ENCODE measurements at regions not wholly inside any gene's neighbourhood (a gene's known extent, or its start where the extent isn't known, plus 50 kb on each side); places are given as distances from the start of the nearest gene placed in this dataset.

DNA sequence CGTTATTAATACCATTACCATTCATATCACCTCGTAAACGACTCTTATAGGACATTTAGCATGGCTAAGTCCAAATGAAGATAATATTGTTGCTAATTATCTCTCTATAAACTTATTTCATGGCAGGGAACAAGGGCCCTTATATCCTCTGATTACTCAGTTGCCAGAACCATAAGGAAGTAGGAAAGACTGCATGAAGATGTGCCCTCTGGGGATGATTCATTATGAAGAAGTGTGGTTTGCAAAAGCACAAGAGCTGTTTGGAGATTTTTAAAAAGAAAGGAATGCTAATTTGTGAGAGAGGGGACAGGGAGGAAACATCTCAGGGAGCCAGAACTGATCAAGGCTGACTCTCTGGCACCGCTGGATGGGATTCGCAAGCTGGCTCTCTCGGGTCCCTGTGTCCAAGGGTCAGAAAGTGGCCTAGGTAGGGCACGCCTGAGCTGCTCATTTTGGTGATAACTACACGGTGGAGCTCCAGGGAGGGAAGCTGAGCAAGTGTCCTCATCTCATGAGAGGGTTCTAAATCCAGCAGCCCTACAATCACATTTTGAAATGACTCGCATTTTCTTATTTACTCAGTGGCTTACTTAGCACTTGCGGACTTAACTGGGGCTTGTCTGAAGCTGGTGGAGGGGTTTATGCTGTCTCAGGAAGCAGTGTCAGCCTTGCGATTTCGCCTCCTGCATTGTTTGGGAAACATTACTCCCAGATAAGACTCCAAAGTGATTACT is 136.8 kb downstream of the C5orf15 start:
- no peak for DNase-seq (ENCODE audit: low read depth in 4 of 4, low spot score in 3 of 4)

DNA sequence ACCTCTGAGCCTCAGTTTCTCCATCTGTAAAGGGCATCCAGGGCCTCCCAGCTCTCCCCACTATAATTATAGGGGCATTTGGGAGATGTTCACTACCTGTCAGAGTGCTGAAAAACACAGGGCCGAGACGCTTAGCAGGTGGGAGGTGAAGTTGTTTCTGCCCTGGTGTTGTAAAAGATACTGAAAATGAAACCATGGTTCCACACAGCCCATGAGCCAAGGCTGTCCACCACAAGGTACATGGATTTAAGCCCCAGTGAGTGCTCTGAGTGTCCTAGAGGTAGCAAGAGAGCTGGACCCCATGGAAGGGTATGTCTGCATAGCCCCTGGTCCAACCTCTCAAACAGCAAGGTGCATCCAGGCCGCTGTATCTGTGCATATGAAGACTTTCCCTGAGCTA is 137.5 kb downstream of the C5orf15 start:
- no peak for DNase-seq (ENCODE audit: low read depth in 4 of 4, low spot score in 3 of 4)

DNA sequence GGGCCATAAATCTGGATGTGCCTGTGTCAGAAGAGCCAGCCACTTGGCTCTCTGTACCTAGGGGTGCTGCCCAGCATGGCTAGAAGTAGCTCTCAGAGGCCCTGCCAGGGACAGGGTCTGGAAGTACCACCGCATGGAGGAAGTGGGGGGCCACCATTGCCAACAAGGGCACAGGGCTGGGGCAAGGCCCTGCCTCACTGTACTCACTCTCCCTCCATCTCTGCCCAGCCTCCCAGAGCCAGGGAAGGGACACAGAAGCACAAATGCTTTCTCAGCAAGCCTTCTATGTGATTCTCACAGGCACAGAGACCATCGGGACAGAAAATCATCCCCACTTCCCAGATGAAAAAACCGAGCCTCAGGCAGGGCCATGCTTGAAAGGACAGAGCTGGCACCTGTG is 138.1 kb downstream of the C5orf15 start:
- no peak for DNase-seq (ENCODE audit: low read depth in 4 of 4, low spot score in 3 of 4)

- no peak for DNase-seq (ENCODE audit: low read depth in 4 of 4, low spot score in 3 of 4)
Measured at GRCh38 chr5:133829786-133830185, 138.6 kb downstream of the C5orf15 start.

GRCh38 chr5:133828722-133829121 is 139.7 kb downstream of the C5orf15 start:
- no peak for DNase-seq (ENCODE audit: low read depth in 4 of 4, low spot score in 3 of 4)

DNA sequence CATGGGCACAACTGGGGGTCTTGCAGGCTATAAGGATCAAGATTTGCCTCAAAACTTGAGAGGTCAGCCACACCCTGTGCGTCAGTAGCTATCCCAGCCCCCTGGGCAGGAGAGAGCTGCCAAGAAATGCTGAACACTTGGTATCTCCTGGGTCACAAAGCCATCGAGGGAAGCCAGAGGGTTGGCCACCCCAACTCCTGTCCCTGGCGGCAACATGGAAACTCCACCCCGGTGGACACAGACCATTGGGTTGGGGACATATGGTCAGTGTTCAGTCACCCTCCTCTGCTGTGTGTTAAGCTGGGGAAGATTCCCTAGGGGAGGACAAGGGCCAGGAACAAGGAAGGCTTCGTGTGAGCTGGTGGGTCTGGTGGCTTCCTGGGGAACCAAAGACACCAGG is 140.6 kb downstream of the C5orf15 start:
- no peak for DNase-seq (ENCODE audit: low read depth in 4 of 4, low spot score in 3 of 4)

DNA sequence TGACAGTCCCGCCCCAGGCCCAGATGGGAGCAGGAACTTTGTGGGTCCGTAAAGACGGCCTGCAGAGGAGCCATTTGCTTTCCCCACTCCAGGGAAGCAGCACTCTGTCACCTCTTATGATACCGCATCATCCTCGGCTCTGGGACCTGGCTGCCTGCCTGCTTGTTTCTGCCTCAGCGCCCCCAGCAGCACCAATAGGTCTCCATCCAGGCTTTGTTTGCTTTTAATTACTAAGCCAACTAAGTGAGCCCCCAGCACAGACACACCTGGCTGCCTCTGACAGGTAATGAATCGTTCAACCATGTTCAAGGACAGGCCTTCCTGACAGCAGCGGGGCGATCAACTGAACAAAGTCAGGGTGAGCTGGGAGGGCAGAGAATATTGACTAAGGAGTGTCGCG is 141.4 kb downstream of the C5orf15 start:
- DNase-seq (ENCODE audit: low read depth in 4 of 4, low spot score in 3 of 4), result peak in 1 of 4 donors; percentile 36

GRCh38 chr5:133825631-133826289 is 142.7 kb downstream of the C5orf15 start:
- no peak for DNase-seq (ENCODE audit: low read depth in 4 of 4, low spot score in 3 of 4)

DNA sequence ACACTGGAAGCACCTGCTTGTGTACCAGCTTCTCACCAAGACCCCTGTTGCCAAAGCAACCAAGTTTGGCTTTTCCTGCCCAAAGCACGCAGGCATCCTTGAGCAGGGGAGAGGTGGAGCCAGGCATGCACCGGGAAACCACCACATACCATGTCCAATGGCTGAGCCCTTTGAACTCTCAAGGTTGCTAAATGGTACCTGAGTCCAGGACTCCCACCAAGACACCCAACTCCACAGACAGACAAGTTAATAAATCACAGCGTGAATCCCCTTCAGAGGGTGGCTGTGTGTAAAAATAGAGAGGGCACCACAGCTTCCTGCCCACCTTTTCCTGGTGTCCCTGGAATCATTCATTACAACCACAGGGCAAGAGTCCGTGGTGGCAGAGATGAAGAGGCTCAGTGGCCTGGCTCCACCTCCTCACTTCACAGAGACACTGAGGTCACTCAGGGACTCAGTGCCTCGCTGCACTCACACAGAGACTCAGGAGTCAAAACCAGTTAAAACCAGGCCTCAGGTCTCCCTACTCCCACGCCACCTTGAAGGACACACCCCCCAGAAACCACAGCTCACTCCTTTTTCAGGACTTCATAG is 143.7 kb downstream of the C5orf15 start:
- DNase-seq (ENCODE audit: low read depth in 4 of 4, low spot score in 3 of 4), result no peak

DNA sequence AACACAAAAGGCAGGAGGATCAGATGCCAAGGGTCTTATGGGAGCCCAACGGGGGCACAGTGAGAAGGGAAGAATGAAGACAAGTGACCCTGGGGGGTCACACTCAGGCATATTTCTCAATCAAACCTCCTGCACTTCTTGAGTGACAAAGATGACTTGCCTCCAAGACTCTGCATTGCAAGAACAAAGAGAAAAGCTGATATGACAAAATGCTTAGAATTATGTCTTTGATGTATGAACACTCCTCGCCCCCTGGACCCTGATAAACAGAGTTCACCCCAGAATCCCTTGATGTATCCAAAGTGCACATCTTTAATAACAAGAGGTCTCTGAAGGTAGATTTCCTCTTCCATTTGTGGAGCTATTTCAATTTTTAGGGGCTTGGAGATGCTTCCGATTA is 146.5 kb downstream of the C5orf15 start:
- no peak for DNase-seq (ENCODE audit: low read depth in 4 of 4, low spot score in 3 of 4)

- DNase-seq (ENCODE audit: low read depth in 4 of 4, low spot score in 3 of 4), result no peak
Measured at GRCh38 chr5:133821311-133821741, 147.1 kb downstream of the C5orf15 start.

DNA sequence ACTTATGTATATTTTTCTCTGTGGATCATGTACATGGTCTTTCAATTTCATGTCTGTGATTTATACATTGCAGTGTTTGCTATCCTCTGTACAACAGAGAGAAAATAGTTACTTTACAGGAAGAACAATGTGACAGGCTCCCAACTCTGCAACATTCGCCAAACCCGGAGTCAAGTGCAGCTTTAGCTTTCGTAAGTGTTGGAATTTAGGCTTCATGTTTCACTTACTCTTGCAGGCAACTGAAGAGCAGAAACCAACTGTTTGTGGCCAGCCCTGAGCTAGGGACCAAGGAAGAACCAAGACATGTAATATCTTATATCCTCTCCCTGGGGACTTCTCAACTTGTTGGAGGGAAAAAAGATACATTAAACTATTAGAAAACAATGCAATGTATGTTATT is 147.9 kb downstream of the C5orf15 start:
- no peak for DNase-seq (ENCODE audit: low read depth in 4 of 4, low spot score in 3 of 4)

GRCh38 chr5:133819977-133820471 is 148.4 kb downstream of the C5orf15 start:
- no peak for DNase-seq (ENCODE audit: low read depth in 4 of 4, low spot score in 3 of 4)

DNA sequence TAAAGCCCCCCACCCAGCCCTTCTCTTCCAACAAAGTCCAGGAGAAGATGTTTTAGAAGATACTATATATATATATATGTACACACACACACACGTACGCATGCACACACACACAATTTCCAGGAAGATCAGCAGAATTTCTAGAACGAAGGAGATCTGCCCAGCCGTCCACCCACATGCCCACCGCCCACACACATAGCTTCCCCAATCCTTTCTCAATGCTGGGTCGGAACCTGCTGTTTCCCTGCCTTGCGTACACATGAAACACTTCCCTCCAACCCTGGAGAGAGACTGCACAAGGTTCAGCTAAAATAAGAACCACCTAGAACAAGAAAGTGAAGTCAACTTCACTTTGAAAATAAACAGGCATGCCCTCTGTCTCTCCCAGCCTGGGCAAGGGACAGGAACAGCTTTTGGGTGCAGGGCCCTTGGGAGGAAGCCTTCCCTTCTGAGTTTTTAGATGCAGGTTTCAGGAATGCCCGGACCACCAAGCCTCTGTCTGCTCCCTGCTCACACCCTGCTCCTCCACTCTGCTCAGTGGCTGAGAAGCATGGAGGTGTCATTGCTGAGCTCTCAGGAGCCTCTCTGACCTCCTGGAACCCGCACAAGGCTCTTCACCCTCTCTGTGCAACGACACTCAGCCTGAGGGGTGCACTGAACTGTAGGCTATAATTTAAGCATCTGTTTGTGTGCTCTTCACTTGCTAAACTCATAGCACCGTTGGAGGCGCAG is 149.4 kb downstream of the C5orf15 start:
- DNase-seq (ENCODE audit: low read depth in 4 of 4, low spot score in 3 of 4), result no peak

DNA sequence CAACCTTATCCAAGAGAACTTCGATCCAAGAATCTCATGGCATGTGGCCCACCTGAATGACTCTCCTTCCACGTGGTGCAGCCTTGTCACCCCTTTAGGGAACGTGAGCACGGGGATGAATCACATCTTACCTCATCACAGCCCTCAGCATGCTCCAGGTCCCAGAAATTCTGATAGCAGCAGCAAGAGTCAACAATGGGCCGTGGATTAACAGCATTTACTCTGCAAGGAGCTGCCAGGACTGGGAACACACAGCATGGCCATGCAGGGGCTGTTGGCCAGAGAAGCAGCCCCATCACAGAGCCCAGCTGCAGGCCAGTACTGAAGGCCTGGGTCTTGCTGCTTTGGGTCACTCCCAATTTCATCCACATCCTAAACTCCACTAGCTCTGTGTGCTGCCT is 150.4 kb downstream of the C5orf15 start:
- no peak for DNase-seq (ENCODE audit: low read depth in 4 of 4, low spot score in 3 of 4)

GRCh38 chr5:133817456-133817855 is 151.0 kb downstream of the C5orf15 start:
- no peak for DNase-seq (ENCODE audit: low read depth in 4 of 4, low spot score in 3 of 4)

DNA sequence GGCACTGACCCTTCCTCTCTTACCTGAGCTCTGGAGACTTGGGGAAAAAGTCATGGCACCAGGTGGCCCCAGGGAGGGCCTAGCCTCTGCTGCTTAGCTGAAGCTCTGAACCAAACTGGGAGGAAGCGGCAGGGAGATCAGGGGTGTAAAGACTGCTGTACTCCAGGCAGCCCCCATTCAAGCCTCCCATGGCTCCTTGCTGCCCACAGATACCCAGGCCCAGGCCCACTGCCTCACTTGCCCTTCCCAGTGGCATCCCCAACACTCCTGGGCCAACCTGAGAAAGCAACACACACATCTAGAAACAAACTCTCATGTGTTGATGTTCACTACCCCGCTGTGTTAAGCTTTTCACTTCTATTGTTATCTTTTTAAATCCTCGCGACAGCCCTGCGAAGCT is 151.6 kb downstream of the C5orf15 start:
- DNase-seq (ENCODE audit: low read depth in 4 of 4, low spot score in 3 of 4), result no peak

DNA sequence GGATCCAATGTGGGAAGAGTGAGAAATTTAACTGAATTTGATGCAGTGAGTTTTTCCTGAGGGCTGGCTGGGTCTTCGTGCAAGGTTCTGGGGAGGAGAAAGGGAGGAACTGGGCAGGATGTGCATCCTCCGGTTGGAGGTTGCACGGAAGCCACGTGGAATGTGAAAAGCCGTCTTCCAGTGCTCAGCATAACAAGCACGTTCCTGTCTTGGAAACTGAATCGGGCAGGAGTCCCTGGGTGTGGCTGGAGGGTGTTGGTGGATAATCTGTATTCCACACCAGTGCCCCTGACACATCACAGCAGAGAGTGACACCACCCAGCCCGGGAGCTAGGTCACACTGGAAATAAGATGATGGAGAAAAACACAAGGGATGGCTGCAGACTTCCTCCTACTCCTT is 154.3 kb downstream of the C5orf15 start:
- DNase-seq (ENCODE audit: low read depth in 4 of 4, low spot score in 3 of 4), result no peak

- no peak for DNase-seq (ENCODE audit: low read depth in 4 of 4, low spot score in 3 of 4)
Measured at GRCh38 chr5:133811168-133811567, 157.3 kb downstream of the C5orf15 start.

DNA sequence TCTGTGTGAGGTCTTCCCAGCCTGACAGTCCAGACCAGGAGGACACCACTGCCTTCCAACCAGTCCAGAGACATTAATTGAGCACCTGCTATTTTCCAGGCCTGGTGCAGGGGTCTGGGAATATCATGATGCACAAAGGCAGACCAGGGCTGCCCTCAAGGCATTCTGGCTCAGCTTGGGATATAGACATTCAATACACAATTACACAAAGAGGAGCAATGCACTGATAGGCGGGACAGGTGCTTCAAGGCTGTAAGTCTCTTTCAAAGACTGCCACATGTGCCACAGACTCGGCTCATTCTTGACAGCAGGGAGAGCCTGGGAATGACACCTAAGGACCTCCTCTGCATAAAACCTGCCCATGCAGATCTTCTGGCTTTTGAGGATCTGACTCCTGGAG is 158.6 kb downstream of the C5orf15 start:
- no peak for DNase-seq (ENCODE audit: low read depth in 4 of 4, low spot score in 3 of 4)

- DNase-seq (ENCODE audit: low read depth in 4 of 4, low spot score in 3 of 4), result no peak
Measured at GRCh38 chr5:133807348-133807747, 161.1 kb downstream of the C5orf15 start.
